Keratinocyte (primary cell): ENCODE measurements at regions not wholly inside any gene's neighbourhood (a gene's known extent, or its start where the extent isn't known, plus 50 kb on each side); places are given as distances from the start of the nearest gene placed in this dataset.

ENCODE experiments used
- DNase-seq: peaks from one replicate; pipeline ENCODE4 v3.0.0-alpha.2; 2011; ENCODE audit warnings: low read depth, missing footprints, low spot score
- FAIRE-seq: peaks from 2 replicates; lab custom pipeline; 2011; peaks lifted over from hg19 to GRCh38; lab: Jason Lieb, UNC
- H2AFZ ChIP-seq: 2 replicates; pipeline ENCODE4 v1.6.0; 2012; ENCODE audit warnings: low read length, control low read depth, inconsistent platforms; ENCODE audit not compliant: control insufficient read depth
- H3K27ac ChIP-seq: 2 replicates; pipeline ENCODE4 v1.5.1; 2011; ENCODE audit warnings: low read length; ENCODE audit not compliant: control insufficient read depth, insufficient read depth
- H3K27me3 ChIP-seq: 3 replicates; pipeline ENCODE4 v1.6.0; 2011; ENCODE audit warnings: low read length; ENCODE audit not compliant: control insufficient read depth, insufficient read depth; ENCODE audit errors: extremely low read depth
- H3K36me3 ChIP-seq, 2 experiments: 2 replicates in 1 of 2; 3 replicates in 1 of 2; pipeline ENCODE4 v1.5.1; 2011; ENCODE audit warnings: low read length in 2 of 2, mild to moderate bottlenecking in 1 of 2; ENCODE audit not compliant: control insufficient read depth in 2 of 2, insufficient read depth in 2 of 2; ENCODE audit errors: extremely low read depth in 1 of 2
- H3K4me1 ChIP-seq: 3 replicates; pipeline ENCODE4 v1.5.1; 2011; ENCODE audit warnings: low read length; ENCODE audit not compliant: control insufficient read depth, insufficient read depth; ENCODE audit errors: extremely low read depth
- H3K4me2 ChIP-seq: 3 replicates; pipeline ENCODE4 v1.6.0; 2011; ENCODE audit warnings: low read depth, low read length; ENCODE audit not compliant: control insufficient read depth, insufficient read depth; ENCODE audit errors: extremely low read depth
- H3K4me3 ChIP-seq, 3 experiments: fragments of 200-600 bp in 1 of 3; sonication (generic) in 1 of 3; 2 replicates in 2 of 3; 3 replicates in 1 of 3; pipeline ENCODE4 v1.5.1; 2011 to 2016; ENCODE audit warnings: low read length in 3 of 3, mild to moderate bottlenecking in 3 of 3, control low read depth in 2 of 3, inconsistent platforms in 1 of 3, low read depth in 1 of 3, mixed read lengths in 1 of 3, mixed run types in 1 of 3, moderate library complexity in 1 of 3; ENCODE audit not compliant: control insufficient read depth in 2 of 3, insufficient read depth in 2 of 3; ENCODE audit errors: extremely low read depth in 1 of 3
- H3K79me2 ChIP-seq: 2 replicates; pipeline ENCODE4 v1.6.0; 2012; ENCODE audit warnings: low read length; ENCODE audit not compliant: control insufficient read depth, insufficient read depth
- H3K9ac ChIP-seq: 3 replicates; pipeline ENCODE4 v1.6.0; 2011; ENCODE audit warnings: low read length; ENCODE audit not compliant: control insufficient read depth, insufficient read depth; ENCODE audit errors: extremely low read depth
- H3K9me1 ChIP-seq: 3 replicates; pipeline ENCODE4 v1.6.0; 2011; ENCODE audit warnings: low read length; ENCODE audit not compliant: control insufficient read depth, insufficient read depth; ENCODE audit errors: extremely low read depth
- H3K9me3 ChIP-seq: 2 replicates; pipeline ENCODE4 v1.5.1; 2012; ENCODE audit warnings: low read depth, low read length; ENCODE audit not compliant: control insufficient read depth
- H4K20me1 ChIP-seq: 3 replicates; pipeline ENCODE4 v1.6.0; 2011; ENCODE audit warnings: low read length; ENCODE audit not compliant: control insufficient read depth, insufficient read depth; ENCODE audit errors: extremely low read depth
- EZH2 ChIP-seq: IDR thresholded peaks from one replicate; pipeline ENCODE4 v1.6.1; 2012; ENCODE audit warnings: inconsistent platforms, mild to moderate bottlenecking, low read length, moderate library complexity
- dilution Hi-C: fragments of 300-500 bp; cut with MboI; formaldehyde crosslinking; loops from one replicate; pipeline ENCODE4 v1.7.0; 2020; ENCODE audit warnings: low sequenced_read_pairs; ENCODE audit not compliant: extremely low pct_ligation_motif_present
- TF ChIP-seq, protein P1 (sequence below), 3 experiments: IDR thresholded peaks in 1 of 3; conservative IDR thresholded peaks in 1 of 3; optimal IDR thresholded peaks in 1 of 3; 2 replicates in 2 of 3; 3 replicates in 1 of 3; pipeline versions ENCODE3 to v1.5.1; 2011; ENCODE audit warnings: low read length in 3 of 3, mild to moderate bottlenecking in 3 of 3, moderate library complexity in 2 of 3, control low read depth in 1 of 3, inconsistent platforms in 1 of 3; ENCODE audit not compliant: insufficient read depth in 2 of 3; ENCODE audit errors: extremely low read depth in 1 of 3

DNA sequence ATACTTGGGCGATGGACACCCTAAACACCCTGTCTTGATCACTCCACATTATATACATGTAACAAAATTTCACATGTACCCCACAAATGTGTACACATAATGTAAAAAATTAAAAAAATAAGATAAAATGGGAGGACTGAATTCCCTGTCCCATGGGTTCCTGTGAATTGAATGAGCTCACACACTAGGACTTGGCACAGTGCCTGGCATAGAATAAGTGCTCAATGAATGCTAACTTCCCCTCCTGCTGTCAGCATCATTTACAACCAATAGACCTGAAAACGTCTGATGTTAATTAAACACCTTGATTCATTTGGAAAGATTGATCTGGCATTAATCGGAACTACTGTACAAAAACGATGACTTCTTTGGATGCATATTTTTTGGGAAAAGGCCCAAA, 117.3 kb upstream of the ZNF438 start:
- Histone ChIP-seq H3K79me2 (no peaks in the 10 kb centered on the region), H3K9me1 (no peaks in the 10 kb centered on the region), H3K9me3 (no peaks in the 10 kb centered on the region), H2AFZ (no peak overlapping the region), H3K4me2 (no peak overlapping the region), H4K20me1 (no peaks in the 10 kb centered on the region), H3K27me3 (no peaks in the 10 kb centered on the region), H3K9ac (no peak overlapping the region), H3K36me3 (no peaks in the 10 kb centered on the region), H3K4me1 (peaks cover 13% of the 10 kb centered on the region), H3K27ac (no peak overlapping the region), H3K4me3 (no peak overlapping the region)
- TF ChIP-seq EZH2, result no peak
- TF ChIP-seq, protein P1, sequence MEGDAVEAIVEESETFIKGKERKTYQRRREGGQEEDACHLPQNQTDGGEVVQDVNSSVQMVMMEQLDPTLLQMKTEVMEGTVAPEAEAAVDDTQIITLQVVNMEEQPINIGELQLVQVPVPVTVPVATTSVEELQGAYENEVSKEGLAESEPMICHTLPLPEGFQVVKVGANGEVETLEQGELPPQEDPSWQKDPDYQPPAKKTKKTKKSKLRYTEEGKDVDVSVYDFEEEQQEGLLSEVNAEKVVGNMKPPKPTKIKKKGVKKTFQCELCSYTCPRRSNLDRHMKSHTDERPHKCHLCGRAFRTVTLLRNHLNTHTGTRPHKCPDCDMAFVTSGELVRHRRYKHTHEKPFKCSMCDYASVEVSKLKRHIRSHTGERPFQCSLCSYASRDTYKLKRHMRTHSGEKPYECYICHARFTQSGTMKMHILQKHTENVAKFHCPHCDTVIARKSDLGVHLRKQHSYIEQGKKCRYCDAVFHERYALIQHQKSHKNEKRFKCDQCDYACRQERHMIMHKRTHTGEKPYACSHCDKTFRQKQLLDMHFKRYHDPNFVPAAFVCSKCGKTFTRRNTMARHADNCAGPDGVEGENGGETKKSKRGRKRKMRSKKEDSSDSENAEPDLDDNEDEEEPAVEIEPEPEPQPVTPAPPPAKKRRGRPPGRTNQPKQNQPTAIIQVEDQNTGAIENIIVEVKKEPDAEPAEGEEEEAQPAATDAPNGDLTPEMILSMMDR (optimal IDR thresholded peaks at IDR 0.05 in 1 of 3, IDR thresholded peaks at IDR 0.05 in 1 of 3, conservative IDR thresholded peaks at IDR 0.05 in 1 of 3; ENCODE audit: extremely low read depth in 1 of 3, insufficient read depth in 2 of 3, low read length in 3 of 3), result no peak
- dilution Hi-C loops, result no loop called here
- DNase-seq (no peak), FAIRE-seq (no peak)

DNA sequence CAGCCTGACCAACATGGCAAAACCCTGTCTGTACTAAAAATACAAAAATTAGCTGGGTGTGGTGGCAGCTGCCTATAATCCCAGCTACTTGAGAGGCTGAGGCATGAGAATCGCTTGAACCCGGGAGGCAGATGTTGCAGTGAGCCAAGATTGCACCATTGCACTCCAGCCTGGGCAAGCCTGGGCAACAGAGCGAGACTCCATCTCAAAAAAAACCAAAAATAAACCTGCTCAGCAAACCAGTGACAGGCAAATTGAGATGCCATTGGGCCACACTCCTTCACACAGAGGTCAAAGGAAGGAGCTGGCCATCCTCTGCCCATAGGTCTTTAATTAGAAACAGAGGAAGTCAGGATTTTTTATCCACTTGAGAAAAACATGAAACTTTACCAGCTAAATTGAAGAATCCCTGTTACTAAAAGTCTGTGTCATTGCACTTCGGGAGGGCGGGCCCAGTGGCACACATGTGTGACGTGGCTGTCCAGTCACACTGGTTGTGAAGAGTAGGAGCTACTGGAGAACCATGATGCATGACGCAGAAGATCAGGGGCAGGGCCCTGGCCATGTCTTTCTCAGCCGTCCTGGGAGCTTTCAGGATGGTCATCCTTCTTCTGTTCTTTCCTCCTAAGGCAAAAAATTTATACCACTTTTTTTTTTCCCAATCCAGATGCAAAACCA, 118.3 kb upstream of the ZNF438 start:
- no peak for DNase-seq
- Histone ChIP-seq H3K4me2 (no peak overlapping the region), H3K27ac (no peak overlapping the region), H3K36me3 (no peaks in the 10 kb centered on the region), H3K9ac (no peak overlapping the region), H3K9me1 (no peaks in the 10 kb centered on the region), H3K4me1 (peaks cover 13% of the 10 kb centered on the region), H4K20me1 (no peaks in the 10 kb centered on the region), H2AFZ (no peak overlapping the region), H3K4me3 (no peak overlapping the region), H3K9me3 (no peaks in the 10 kb centered on the region), H3K79me2 (no peaks in the 10 kb centered on the region), H3K27me3 (no peaks in the 10 kb centered on the region)
- FAIRE-seq, result no peak
- TF ChIP-seq, protein P1 (optimal IDR thresholded peaks at IDR 0.05 in 1 of 3, IDR thresholded peaks at IDR 0.05 in 1 of 3, conservative IDR thresholded peaks at IDR 0.05 in 1 of 3; ENCODE audit: extremely low read depth in 1 of 3, insufficient read depth in 2 of 3, low read length in 3 of 3), result no peak
- no peak for TF ChIP-seq EZH2
- dilution Hi-C loops, result no loop called here
